ENCODE measurements at regions not wholly inside any gene's neighbourhood (a gene's known extent, or its start where the extent isn't known, plus 50 kb on each side); places are given as distances from the start of the nearest gene placed in this dataset.
"Not testable (repeated sequence)": the region's sequence is repeated elsewhere in the genome, so short reads cannot be mapped to it uniquely, and the experiment has no call there.

- whole genome bisulfite sequencing, 5 donors = 68 to 79% (median 73%) methylated on average over 3 of the region's 3 CpGs
- H3K27me3 ChIP-seq; H3K36me3 ChIP-seq; H3K4me1 ChIP-seq; H3K27ac ChIP-seq; intact Hi-C loops (cut with DNase I; ENCODE audit: low total_unique reads); DNase-seq; H3K4me3 ChIP-seq; H3K9me3 ChIP-seq: not testable (repeated sequence)
Measured at GRCh38 chr1:109857702-109858101, 52.9 kb upstream of the CSF1 start.

- H3K9me3 ChIP-seq; H3K27ac ChIP-seq; H3K36me3 ChIP-seq; DNase-seq; H3K4me3 ChIP-seq; intact Hi-C loops (cut with DNase I; ENCODE audit: low total_unique reads); H3K27me3 ChIP-seq: not testable (repeated sequence)
- peaks cover 0 to 20% (median 3%) of the 10 kb centered on the region in 4 donors for H3K4me1 ChIP-seq
- 26 to 62% (median 46%) methylated on average over 6 of the region's 6 CpGs for WGBS, 5 donors
Measured at GRCh38 chr1:109855986-109856385, 54.7 kb upstream of the CSF1 start.

- H3K27ac ChIP-seq; H3K27me3 ChIP-seq; H3K4me3 ChIP-seq; H3K36me3 ChIP-seq; DNase-seq; intact Hi-C loops (cut with DNase I; ENCODE audit: low total_unique reads); H3K9me3 ChIP-seq: not testable (repeated sequence)
- peaks cover 0 to 37% (median 7%) of the 10 kb centered on the region in 4 donors for H3K4me1 ChIP-seq
- WGBS, 5 donors = 65 to 87% (median 84%) methylated on average over 2 of the region's 2 CpGs
Measured at GRCh38 chr1:109853972-109854371, 56.7 kb upstream of the CSF1 start.

- H3K4me3 ChIP-seq; H3K9me3 ChIP-seq; intact Hi-C loops (cut with DNase I; ENCODE audit: low total_unique reads); H3K36me3 ChIP-seq; H3K27me3 ChIP-seq: not testable (repeated sequence)
- peak in 1 of 2 donors; percentile 65 for DNase-seq
- TF ChIP-seq POLR2AphosphoS5 (IDR thresholded peaks at IDR 0.05) = peak in 2 of 3 donors; percentile 19 to 60
- Histone ChIP-seq H3K27ac (peak overlapping the region in 2 of 5 donors; percentile 7 to 12), H3K4me1 (peaks cover 0 to 37% (median 7%) of the 10 kb centered on the region in 4 donors)
- WGBS, 5 donors = 57 to 71% (median 62%) methylated on average over 12 of the region's 12 CpGs
Measured at GRCh38 chr1:109852221-109853015, 58.2 kb upstream of the CSF1 start.

- Histone ChIP-seq H3K9me3 (no peaks in the 10 kb centered on the region), H3K27ac (no peak overlapping the region), H3K36me3 (no peaks in the 10 kb centered on the region), H3K4me1 (peaks cover 0 to 31% (median 7%) of the 10 kb centered on the region in 4 donors), H3K4me3 (no peak overlapping the region), H3K27me3 (no peaks in the 10 kb centered on the region)
- 66 to 83% (median 73%) methylated on average over 4 of the region's 4 CpGs for WGBS, 5 donors
- DNase-seq = no peak
- TF ChIP-seq POLR2A (IDR thresholded peaks at IDR 0.05) = no peak
- TF ChIP-seq EP300 (IDR thresholded peaks at IDR 0.05) = no peak
- no peak for TF ChIP-seq CTCF (IDR thresholded peaks at IDR 0.05)
- TF ChIP-seq POLR2AphosphoS5 (IDR thresholded peaks at IDR 0.05) = no peak
- intact Hi-C loops (cut with DNase I; ENCODE audit: low total_unique reads) = no loop called here
Measured at GRCh38 chr1:109850827-109851226, 59.8 kb upstream of the CSF1 start.

- Histone ChIP-seq H3K27me3 (no peaks in the 10 kb centered on the region), H3K4me3 (no peak overlapping the region), H3K27ac (no peak overlapping the region), H3K36me3 (no peaks in the 10 kb centered on the region), H3K9me3 (no peaks in the 10 kb centered on the region), H3K4me1 (peaks cover 0 to 28% (median 7%) of the 10 kb centered on the region in 4 donors)
- TF ChIP-seq EP300 (IDR thresholded peaks at IDR 0.05) (no peak), CTCF (IDR thresholded peaks at IDR 0.05) (no peak), POLR2A (IDR thresholded peaks at IDR 0.05) (no peak), POLR2AphosphoS5 (IDR thresholded peaks at IDR 0.05) (no peak)
- WGBS, 5 donors = 80 to 88% (median 84%) methylated on average over 4 of the region's 4 CpGs
- intact Hi-C loops (cut with DNase I; ENCODE audit: low total_unique reads) = no loop called here
- DNase-seq = no peak
Measured at GRCh38 chr1:109850194-109850593, 60.5 kb upstream of the CSF1 start.

Data from stomach (tissue), 8 donors.